HCT116 (cell line): ENCODE measurements at regions not wholly inside any gene's neighbourhood (a gene's known extent, or its start where the extent isn't known, plus 50 kb on each side); places are given as distances from the start of the nearest gene placed in this dataset.

ENCODE experiments used
- ATAC-seq: fragments of 200-7000 bp; cut with Tn5 transposase; 2 replicates; pipeline ENCODE4 v1.9.1; 2020; ENCODE audit warnings: mild to moderate bottlenecking, moderate library complexity
- BruUV-seq: library from RNA; stranded (reverse); fragments of 400-500 nt; replicated peaks from 2 replicates; lab custom pipeline; 2021; lab: Mats Ljungman, UMichigan
- CTCF ChIA-PET: fragments of 300-600 bp; sonication (Branson Sonifier 250); formaldehyde crosslinking; loops from one replicate; lab custom pipeline; 2021; ENCODE audit warnings: antibody characterized with exemption; lab: Charles Lee
- POLR2A ChIA-PET: fragments of 300-600, 350-600 bp; sonication (Branson Sonifier 250); formaldehyde crosslinking; loops from one replicate; lab custom pipeline; 2021; ENCODE audit warnings: antibody characterized with exemption; lab: Charles Lee
- RAD21 ChIA-PET, 2 experiments: fragments of 300-600 bp; sonication (Branson Sonifier 250); formaldehyde crosslinking; loops; one replicate each; lab custom pipeline; 2023; ENCODE audit warnings: low total read pairs in 2 of 2; ENCODE audit not compliant: uncharacterized antibody in 2 of 2, unreplicated experiment in 2 of 2, low non-redundant PET in 1 of 2; lab: Charles Lee
- DNase-seq: peaks from one replicate; pipeline ENCODE4 v3.0.0-alpha.2; 2010; ENCODE audit warnings: low read depth, low spot score
- H2AFZ ChIP-seq: fragments of 200-600 bp; shearing (Covaris generic), sonication (generic); 2 replicates; pipeline ENCODE4 v1.6.1; 2017; ENCODE audit warnings: low read depth, mixed run types, mixed read lengths, antibody characterized with exemption, low read length; ENCODE audit not compliant: poor library complexity, severe bottlenecking
- H3K27ac ChIP-seq: 2 replicates; pipeline ENCODE4 v1.5.1; 2012; ENCODE audit warnings: low read depth, low read length
- H3K27me3 ChIP-seq: fragments of 200-600 bp; sonication (generic); 2 replicates; pipeline ENCODE4 v1.6.1; 2016; ENCODE audit warnings: mixed run types, low read length, mixed read lengths; ENCODE audit not compliant: insufficient read depth
- H3K36me3 ChIP-seq, 2 experiments: fragments of 200-500 bp in 1 of 2; fragments of 200-600 bp in 1 of 2; sonication (Bioruptor generic) in 1 of 2; sonication (generic) in 1 of 2; 2 replicates each; pipeline versions ENCODE4 v1.5.1 to v1.6.1; 2014 to 2016; ENCODE audit warnings: low read length in 2 of 2, inconsistent platforms in 1 of 2, mixed read lengths in 1 of 2, mixed run types in 1 of 2; ENCODE audit not compliant: insufficient read depth in 2 of 2, control insufficient read depth in 1 of 2
- H3K4me1 ChIP-seq, 2 experiments: fragments of 200-600 bp in 1 of 2; sonication (generic) in 1 of 2; 2 replicates each; pipeline versions ENCODE4 v1.5.1 to v1.6.1; 2012 to 2017; ENCODE audit warnings: low read length in 2 of 2, inconsistent platforms in 1 of 2, mild to moderate bottlenecking in 1 of 2, mixed read lengths in 1 of 2, mixed run types in 1 of 2, moderate library complexity in 1 of 2; ENCODE audit not compliant: insufficient read depth in 2 of 2, control insufficient read depth in 1 of 2
- H3K4me2 ChIP-seq: fragments of 200-600 bp; sonication (generic); 2 replicates; pipeline ENCODE4 v1.6.1; 2017; ENCODE audit warnings: mixed run types, low read length, mixed read lengths
- H3K4me3 ChIP-seq, 2 experiments: fragments of 200-600 bp in 1 of 2; sonication (generic) in 1 of 2; replicated peaks in 1 of 2; 2 replicates each; pipeline ENCODE4 v1.5.1; 2011 to 2016; ENCODE audit warnings: low read length in 2 of 2, control low read depth in 1 of 2, low read depth in 1 of 2, mild to moderate bottlenecking in 1 of 2, mixed read lengths in 1 of 2, mixed run types in 1 of 2
- H3K79me2 ChIP-seq: fragments of 200-600 bp; sonication (generic); 2 replicates; pipeline ENCODE4 v1.6.1; 2017; ENCODE audit warnings: mild to moderate bottlenecking, mixed run types, low read length, moderate library complexity, mixed read lengths; ENCODE audit not compliant: insufficient read depth
- H3K9ac ChIP-seq: fragments of 200-600 bp; sonication (generic); 2 replicates; pipeline ENCODE4 v1.6.1; 2016; ENCODE audit warnings: low read length, mixed read lengths
- H3K9me2 ChIP-seq: fragments of 200-600 bp; sonication (generic), shearing (Covaris generic); 2 replicates; pipeline ENCODE4 v1.6.1; 2017; ENCODE audit warnings: mixed run types, mild to moderate bottlenecking, moderate library complexity; ENCODE audit not compliant: insufficient read depth
- H3K9me3 ChIP-seq, 2 experiments: fragments of 200-500 bp in 1 of 2; fragments of 200-600 bp in 1 of 2; sonication (Bioruptor generic) in 1 of 2; sonication (generic) in 1 of 2; 2 replicates each; pipeline ENCODE4 v1.6.1; 2014 to 2017; ENCODE audit warnings: low read length in 2 of 2, mixed read lengths in 2 of 2, inconsistent platforms in 1 of 2, low read depth in 1 of 2, mild to moderate bottlenecking in 1 of 2, mixed run types in 1 of 2, moderate library complexity in 1 of 2; ENCODE audit not compliant: control insufficient read depth in 1 of 2, insufficient read depth in 1 of 2
- H4K20me1 ChIP-seq: fragments of 200-600 bp; sonication (generic), shearing (Covaris generic); 2 replicates; pipeline ENCODE4 v1.6.1; 2017; ENCODE audit warnings: mixed run types, mild to moderate bottlenecking, moderate library complexity; ENCODE audit not compliant: insufficient read depth
- CBX3 ChIP-seq: IDR thresholded peaks from 2 replicates; pipeline ENCODE4 v1.6.1; 2012; ENCODE audit warnings: low read depth
- EGR1 ChIP-seq: IDR thresholded peaks from 2 replicates; pipeline ENCODE4 v1.6.1; 2012; ENCODE audit warnings: low read depth
- ELF1 ChIP-seq: IDR thresholded peaks from 2 replicates; pipeline ENCODE4 v1.6.1; 2012; ENCODE audit warnings: low read depth, borderline replicate concordance
- EZH2 ChIP-seq: fragments of 200-600 bp; sonication (generic); IDR thresholded peaks from 2 replicates; pipeline ENCODE4 v1.6.1; 2017; ENCODE audit warnings: antibody characterized with exemption, mixed run types
- EZH2phosphoT487 ChIP-seq: fragments of 200-600 bp; IDR thresholded peaks from 2 replicates; pipeline ENCODE4 v1.6.1; 2018; ENCODE audit warnings: antibody characterized with exemption, borderline replicate concordance
- JUND ChIP-seq: IDR thresholded peaks from 2 replicates; pipeline ENCODE4 v1.6.1; 2012
- POLR2A ChIP-seq: IDR thresholded peaks from 2 replicates; pipeline ENCODE4 v1.7.0; 2011; ENCODE audit warnings: borderline replicate concordance; ENCODE audit not compliant: insufficient read depth, insufficient read length; ENCODE audit errors: extremely low read depth
- POLR2AphosphoS5 ChIP-seq: IDR thresholded peaks from 2 replicates; pipeline ENCODE4 v1.6.1; 2011; ENCODE audit warnings: mild to moderate bottlenecking, low read depth, low read length, moderate library complexity
- RAD21 ChIP-seq: IDR thresholded peaks from 2 replicates; pipeline ENCODE4 v1.6.1; 2012; ENCODE audit warnings: low read depth, mild to moderate bottlenecking
- SIN3A ChIP-seq: IDR thresholded peaks from 2 replicates; pipeline ENCODE4 v1.6.1; 2012; ENCODE audit warnings: low read depth
- SP1 ChIP-seq: IDR thresholded peaks from 2 replicates; pipeline ENCODE4 v1.6.1; 2012; ENCODE audit warnings: low read depth
- SRF ChIP-seq: IDR thresholded peaks from 2 replicates; pipeline ENCODE4 v1.6.1; 2012; ENCODE audit warnings: low read depth
- TCF7L2 ChIP-seq: IDR thresholded peaks from 2 replicates; pipeline ENCODE4 v1.7.0; 2011; ENCODE audit warnings: borderline replicate concordance, inconsistent platforms; ENCODE audit not compliant: insufficient read depth, insufficient read length; ENCODE audit errors: extremely low read depth
- YY1 ChIP-seq: IDR thresholded peaks from 2 replicates; pipeline ENCODE4 v1.6.1; 2011; ENCODE audit warnings: low read length, low read depth, moderate library complexity, mild to moderate bottlenecking; ENCODE audit not compliant: insufficient replicate concordance; ENCODE audit errors: extremely low read depth
- ZFX ChIP-seq: fragments of 450-650 bp; IDR thresholded peaks from 2 replicates; pipeline ENCODE4 v1.6.1; 2017
- ZNF274 ChIP-seq: fragments of 200-500 bp; sonication (Bioruptor generic); IDR thresholded peaks from 2 replicates; pipeline ENCODE4 v1.6.1; 2014; ENCODE audit warnings: mild to moderate bottlenecking, low read depth, low read length, inconsistent platforms
- intact Hi-C: fragments of 100-400 bp; cut with micrococcal nuclease; formaldehyde crosslinking; loops from 2 replicates; pipeline ENCODE4 v1.10.0; 2022
- TF ChIP-seq, protein P1 (sequence below): IDR thresholded peaks from 2 replicates; pipeline ENCODE4 v1.6.1; 2012
- TF ChIP-seq, protein P2 (sequence below): IDR thresholded peaks from 2 replicates; pipeline ENCODE4 v1.6.1; 2012
- TF ChIP-seq, protein P3 (sequence below), 3 experiments: fragments of 200-600 bp in 1 of 3; sonication (generic) in 1 of 3; IDR thresholded peaks in 2 of 3; conservative IDR thresholded peaks in 1 of 3; 2 replicates each; pipeline ENCODE4 v1.5.1; 2012 to 2017; ENCODE audit warnings: low read depth in 2 of 3, low read length in 2 of 3, antibody characterized with exemption in 1 of 3, borderline replicate concordance in 1 of 3, control low read depth in 1 of 3, mild to moderate bottlenecking in 1 of 3, mixed read lengths in 1 of 3, mixed run types in 1 of 3, moderate library complexity in 1 of 3; ENCODE audit not compliant: insufficient read depth in 1 of 3
- TF ChIP-seq, protein P4 (sequence below): IDR thresholded peaks from 2 replicates; pipeline ENCODE4 v1.6.1; 2011; ENCODE audit warnings: mild to moderate bottlenecking, low read length, moderate library complexity; ENCODE audit not compliant: insufficient replicate concordance; ENCODE audit errors: extremely low read depth

DNA sequence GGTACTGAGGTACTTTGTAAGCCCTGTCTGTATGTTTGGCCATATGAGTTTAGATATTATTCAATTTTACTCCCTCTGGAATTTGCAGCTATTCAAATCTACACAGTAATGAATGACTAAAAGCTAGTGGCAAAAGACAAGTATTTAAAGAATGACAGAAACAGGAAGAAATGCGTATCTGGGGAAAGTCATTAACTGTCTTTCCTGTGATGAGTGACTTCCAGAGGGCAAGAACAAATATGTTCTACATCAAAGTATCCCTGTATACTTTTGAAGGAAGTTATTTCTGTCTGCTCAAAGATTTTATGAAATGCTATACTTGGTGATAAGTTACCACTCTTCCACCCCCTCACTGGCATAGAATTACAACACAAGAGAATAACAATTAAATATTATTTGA is 489.3 kb upstream of the SOX9 start (continued):
- TF ChIP-seq CBX3 = no peak
- no peak for TF ChIP-seq POLR2A
- TF ChIP-seq ZFX = no peak

DNA sequence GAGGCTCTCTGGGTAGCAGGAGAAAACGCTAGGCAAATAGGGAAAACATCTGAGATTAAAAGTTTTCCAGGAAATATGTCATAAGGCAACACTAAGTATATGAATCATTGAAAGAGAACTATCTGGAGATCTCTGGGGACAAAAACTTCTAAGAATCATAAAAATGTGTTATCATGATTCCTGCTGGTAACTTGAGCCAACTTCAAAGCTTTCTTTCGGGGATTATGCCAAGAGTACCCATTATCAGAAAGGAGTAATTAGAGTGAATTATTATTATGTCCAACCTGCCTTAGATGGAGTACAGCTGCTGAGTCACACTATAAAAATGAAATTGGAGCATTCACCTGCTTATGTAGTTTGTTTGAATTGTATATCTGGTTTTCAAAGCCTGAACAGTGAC is 488.5 kb upstream of the SOX9 start:
- peak; percentile 73 for ATAC-seq
- peak overlapping the region; percentile 60 for H3K4me2 ChIP-seq
- RAD21 ChIA-PET = no interaction called here
- TF ChIP-seq ELF1 (no peak), ZFX (no peak), POLR2AphosphoS5 (peak; percentile 53; the same call in 1 of the 2 replicates), SP1 (peak; percentile 88), SRF (peak; percentile 88), ZNF274 (no peak), JUND (peak; percentile 91), RAD21 (peak; percentile 33; the same call in 1 of the 2 replicates), EZH2phosphoT487 (no peak), EZH2 (no peak), EGR1 (no peak), TCF7L2 (peak; percentile 97), SIN3A (peak; percentile 83), YY1 (no peak), POLR2A (no peak)
- TF ChIP-seq, protein P1, sequence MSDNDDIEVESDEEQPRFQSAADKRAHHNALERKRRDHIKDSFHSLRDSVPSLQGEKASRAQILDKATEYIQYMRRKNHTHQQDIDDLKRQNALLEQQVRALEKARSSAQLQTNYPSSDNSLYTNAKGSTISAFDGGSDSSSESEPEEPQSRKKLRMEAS = peak; percentile 31; the same call in 1 of the 2 replicates
- TF ChIP-seq, protein P2, sequence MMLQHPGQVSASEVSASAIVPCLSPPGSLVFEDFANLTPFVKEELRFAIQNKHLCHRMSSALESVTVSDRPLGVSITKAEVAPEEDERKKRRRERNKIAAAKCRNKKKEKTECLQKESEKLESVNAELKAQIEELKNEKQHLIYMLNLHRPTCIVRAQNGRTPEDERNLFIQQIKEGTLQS = 0 out of 2 replicates have a peak, but pooled peaks have one; percentile 19
- TF ChIP-seq, protein P3, sequence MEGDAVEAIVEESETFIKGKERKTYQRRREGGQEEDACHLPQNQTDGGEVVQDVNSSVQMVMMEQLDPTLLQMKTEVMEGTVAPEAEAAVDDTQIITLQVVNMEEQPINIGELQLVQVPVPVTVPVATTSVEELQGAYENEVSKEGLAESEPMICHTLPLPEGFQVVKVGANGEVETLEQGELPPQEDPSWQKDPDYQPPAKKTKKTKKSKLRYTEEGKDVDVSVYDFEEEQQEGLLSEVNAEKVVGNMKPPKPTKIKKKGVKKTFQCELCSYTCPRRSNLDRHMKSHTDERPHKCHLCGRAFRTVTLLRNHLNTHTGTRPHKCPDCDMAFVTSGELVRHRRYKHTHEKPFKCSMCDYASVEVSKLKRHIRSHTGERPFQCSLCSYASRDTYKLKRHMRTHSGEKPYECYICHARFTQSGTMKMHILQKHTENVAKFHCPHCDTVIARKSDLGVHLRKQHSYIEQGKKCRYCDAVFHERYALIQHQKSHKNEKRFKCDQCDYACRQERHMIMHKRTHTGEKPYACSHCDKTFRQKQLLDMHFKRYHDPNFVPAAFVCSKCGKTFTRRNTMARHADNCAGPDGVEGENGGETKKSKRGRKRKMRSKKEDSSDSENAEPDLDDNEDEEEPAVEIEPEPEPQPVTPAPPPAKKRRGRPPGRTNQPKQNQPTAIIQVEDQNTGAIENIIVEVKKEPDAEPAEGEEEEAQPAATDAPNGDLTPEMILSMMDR (IDR thresholded peaks at IDR 0.05 in 2 of 3, conservative IDR thresholded peaks at IDR 0.05 in 1 of 3; ENCODE audit: borderline replicate concordance in 1 of 3, insufficient read depth in 1 of 3, low read depth in 2 of 3, low read length in 2 of 3) = no peak
- TF ChIP-seq, protein P4, sequence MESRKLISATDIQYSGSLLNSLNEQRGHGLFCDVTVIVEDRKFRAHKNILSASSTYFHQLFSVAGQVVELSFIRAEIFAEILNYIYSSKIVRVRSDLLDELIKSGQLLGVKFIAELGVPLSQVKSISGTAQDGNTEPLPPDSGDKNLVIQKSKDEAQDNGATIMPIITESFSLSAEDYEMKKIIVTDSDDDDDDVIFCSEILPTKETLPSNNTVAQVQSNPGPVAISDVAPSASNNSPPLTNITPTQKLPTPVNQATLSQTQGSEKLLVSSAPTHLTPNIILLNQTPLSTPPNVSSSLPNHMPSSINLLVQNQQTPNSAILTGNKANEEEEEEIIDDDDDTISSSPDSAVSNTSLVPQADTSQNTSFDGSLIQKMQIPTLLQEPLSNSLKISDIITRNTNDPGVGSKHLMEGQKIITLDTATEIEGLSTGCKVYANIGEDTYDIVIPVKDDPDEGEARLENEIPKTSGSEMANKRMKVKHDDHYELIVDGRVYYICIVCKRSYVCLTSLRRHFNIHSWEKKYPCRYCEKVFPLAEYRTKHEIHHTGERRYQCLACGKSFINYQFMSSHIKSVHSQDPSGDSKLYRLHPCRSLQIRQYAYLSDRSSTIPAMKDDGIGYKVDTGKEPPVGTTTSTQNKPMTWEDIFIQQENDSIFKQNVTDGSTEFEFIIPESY = peak; percentile 48

More for the DNA sequence above, 488.5 kb upstream of the SOX9 start:
- Histone ChIP-seq H3K36me3 (no peaks in the 10 kb centered on the region; a peak in 1 of 4 replicates), H3K4me3 (peak overlapping the region in 1 of 2 experiments; percentile 31; a peak in 2 of 4 replicates), H3K9me2 (no peaks in the 10 kb centered on the region), H3K27me3 (no peaks in the 10 kb centered on the region), H3K4me1 (peaks cover 38 to 60% of the 10 kb centered on the region in 2 experiments), H4K20me1 (no peaks in the 10 kb centered on the region), H2AFZ (peak overlapping the region; percentile 58), H3K27ac (peak overlapping the region; percentile 51; the same call in 1 of the 2 replicates), H3K9ac (peak overlapping the region; percentile 8; the same call in 1 of the 2 replicates), H3K9me3 (no peaks in the 10 kb centered on the region; a peak in 1 of 4 replicates), H3K79me2 (no peaks in the 10 kb centered on the region)
- no TSS peak for BruUV-seq
- intact Hi-C loops = loop anchor here (10.0 kb wide), 1 partner anchor 398 kb away; no protein-coding TSS in a partner anchor
- POLR2A ChIA-PET = no interaction called here
- peak; percentile 92 for DNase-seq
- CTCF ChIA-PET = no interaction called here
